ENCODE measurements at regions not wholly inside any gene's neighbourhood (a gene's known extent, or its start where the extent isn't known, plus 50 kb on each side); places are given as distances from the start of the nearest gene placed in this dataset.

GRCh38 chr6:9380568-9380967 is 945.2 kb upstream of the SLC35B3 start:
- Mint-ChIP-seq H3K9me3 (peaks cover 0 to 3% (median 1%) of the 10 kb centered on the region in 7 donors), H3K4me3 (no peak overlapping the region), H3K4me1 (no peaks in the 10 kb centered on the region), H3K36me3 (no peaks in the 10 kb centered on the region), H3K27ac (no peak overlapping the region), H3K27me3 (ENCODE audit: low read depth in 3 of 3) (no peaks in the 10 kb centered on the region)
- Histone ChIP-seq H3K4me3 (replicated peaks in 1 of 3; ENCODE audit: low read depth in 2 of 3, low read length in 3 of 3) (no peak overlapping the region), H2AFZ (ENCODE audit: insufficient read depth, low read depth, low read length, poor library complexity, severe bottlenecking) (no peak overlapping the region), H3K9ac (ENCODE audit: insufficient read depth, low read length, poor library complexity, severe bottlenecking) (no peak overlapping the region), H4K20me1 (ENCODE audit: insufficient read depth, low read length) (no peaks in the 10 kb centered on the region), H3K36me3 (replicated peaks in 1 of 2; ENCODE audit: control insufficient read depth in 1 of 2, insufficient read depth in 2 of 2, low read length in 2 of 2) (no peaks in the 10 kb centered on the region), H3K79me2 (ENCODE audit: insufficient read depth, low read length) (no peaks in the 10 kb centered on the region), H3K27ac (ENCODE audit: low read depth in 1 of 2, low read length in 2 of 2) (no peak overlapping the region), H3K27me3 (ENCODE audit: control insufficient read depth in 2 of 2, insufficient read depth in 2 of 2, low read length in 2 of 2) (no peaks in the 10 kb centered on the region), H3K9me3 (replicated peaks in 1 of 2; ENCODE audit: control insufficient read depth in 1 of 2, insufficient read depth in 1 of 2, low read length in 2 of 2) (no peaks in the 10 kb centered on the region), H3K4me2 (replicated peaks; ENCODE audit: extremely low read depth, low read length, poor library complexity, severe bottlenecking) (no peak overlapping the region), H3K4me1 (ENCODE audit: control insufficient read depth in 1 of 2, insufficient read depth in 2 of 2, low read length in 2 of 2) (no peaks in the 10 kb centered on the region)
- TF ChIP-seq CTCF (IDR thresholded peaks at IDR 0.05), result no peak
- WGBS (ENCODE audit: insufficient coverage), result no CpG with 5 or more reads among the region's 2 CpGs
- DNase-seq, result no peak
- intact Hi-C loops (cut with micrococcal nuclease), result no loop called here

- H2AFZ ChIP-seq (ENCODE audit: insufficient read depth, low read depth, low read length, poor library complexity, severe bottlenecking), result no peak overlapping the region
- H3K9me3 Mint-ChIP-seq, result peaks cover 0 to 5% (median 2%) of the 10 kb centered on the region in 7 donors
- intact Hi-C loops (cut with micrococcal nuclease), result no loop called here
- no peaks in the 10 kb centered on the region for H3K27me3 ChIP-seq (ENCODE audit: control insufficient read depth in 2 of 2, insufficient read depth in 2 of 2, low read length in 2 of 2)
- no peaks in the 10 kb centered on the region for H3K4me1 Mint-ChIP-seq
- no peak overlapping the region for H3K4me2 ChIP-seq (replicated peaks; ENCODE audit: extremely low read depth, low read length, poor library complexity, severe bottlenecking)
- H3K27me3 Mint-ChIP-seq (ENCODE audit: low read depth in 3 of 3), result peaks cover 0 to 1% (median 0%) of the 10 kb centered on the region in 3 donors
- H3K79me2 ChIP-seq (ENCODE audit: insufficient read depth, low read length), result no peaks in the 10 kb centered on the region
- DNase-seq, result no peak
- H3K4me3 ChIP-seq (replicated peaks in 1 of 3; ENCODE audit: low read depth in 2 of 3, low read length in 3 of 3), result no peak overlapping the region
- H3K36me3 ChIP-seq (replicated peaks in 1 of 2; ENCODE audit: control insufficient read depth in 1 of 2, insufficient read depth in 2 of 2, low read length in 2 of 2), result no peaks in the 10 kb centered on the region
- no peak overlapping the region for H3K9ac ChIP-seq (ENCODE audit: insufficient read depth, low read length, poor library complexity, severe bottlenecking)
- TF ChIP-seq CTCF (IDR thresholded peaks at IDR 0.05), result no peak
- H3K4me3 Mint-ChIP-seq, result no peak overlapping the region
- no peaks in the 10 kb centered on the region for H3K4me1 ChIP-seq (ENCODE audit: control insufficient read depth in 1 of 2, insufficient read depth in 2 of 2, low read length in 2 of 2)
- H3K9me3 ChIP-seq (replicated peaks in 1 of 2; ENCODE audit: control insufficient read depth in 1 of 2, insufficient read depth in 1 of 2, low read length in 2 of 2), result no peaks in the 10 kb centered on the region
- no peak overlapping the region for H3K27ac ChIP-seq (ENCODE audit: low read depth in 1 of 2, low read length in 2 of 2)
- H4K20me1 ChIP-seq (ENCODE audit: insufficient read depth, low read length), result no peaks in the 10 kb centered on the region
- no peaks in the 10 kb centered on the region for H3K36me3 Mint-ChIP-seq
- no peak overlapping the region for H3K27ac Mint-ChIP-seq
These were observed 938.0 kb upstream of the SLC35B3 start for GRCh38 chr6:9373308-9373707.
